ENCODE measurements at regions not wholly inside any gene's neighbourhood (a gene's known extent, or its start where the extent isn't known, plus 50 kb on each side); places are given as distances from the start of the nearest gene placed in this dataset.

DNA sequence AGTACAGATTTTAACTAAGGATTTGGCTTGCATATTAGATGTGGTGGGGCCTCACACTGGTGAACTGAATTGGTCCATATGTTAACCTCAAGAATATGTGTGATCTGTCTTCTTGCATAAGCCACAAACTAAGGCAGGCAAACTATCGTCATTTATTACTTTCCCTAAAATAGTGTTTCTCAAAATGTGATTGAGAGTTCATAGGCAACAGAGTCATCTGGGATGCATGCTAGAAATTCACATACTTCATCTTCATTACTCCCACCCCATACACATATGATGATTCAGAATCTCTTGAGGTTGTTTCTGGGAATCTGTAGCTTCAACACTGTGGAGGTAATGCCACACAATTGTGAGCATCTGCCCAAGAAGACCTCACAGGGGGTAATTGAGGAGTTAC lies 822.8 kb upstream of the CDH2 start:
- TF ChIP-seq, protein P1, sequence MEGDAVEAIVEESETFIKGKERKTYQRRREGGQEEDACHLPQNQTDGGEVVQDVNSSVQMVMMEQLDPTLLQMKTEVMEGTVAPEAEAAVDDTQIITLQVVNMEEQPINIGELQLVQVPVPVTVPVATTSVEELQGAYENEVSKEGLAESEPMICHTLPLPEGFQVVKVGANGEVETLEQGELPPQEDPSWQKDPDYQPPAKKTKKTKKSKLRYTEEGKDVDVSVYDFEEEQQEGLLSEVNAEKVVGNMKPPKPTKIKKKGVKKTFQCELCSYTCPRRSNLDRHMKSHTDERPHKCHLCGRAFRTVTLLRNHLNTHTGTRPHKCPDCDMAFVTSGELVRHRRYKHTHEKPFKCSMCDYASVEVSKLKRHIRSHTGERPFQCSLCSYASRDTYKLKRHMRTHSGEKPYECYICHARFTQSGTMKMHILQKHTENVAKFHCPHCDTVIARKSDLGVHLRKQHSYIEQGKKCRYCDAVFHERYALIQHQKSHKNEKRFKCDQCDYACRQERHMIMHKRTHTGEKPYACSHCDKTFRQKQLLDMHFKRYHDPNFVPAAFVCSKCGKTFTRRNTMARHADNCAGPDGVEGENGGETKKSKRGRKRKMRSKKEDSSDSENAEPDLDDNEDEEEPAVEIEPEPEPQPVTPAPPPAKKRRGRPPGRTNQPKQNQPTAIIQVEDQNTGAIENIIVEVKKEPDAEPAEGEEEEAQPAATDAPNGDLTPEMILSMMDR (IDR thresholded peaks at IDR 0.05) = no peak
- TF ChIP-seq POLR2AphosphoS5 (IDR thresholded peaks at IDR 0.05; ENCODE audit: low read depth, low read length) = no peak
- TF ChIP-seq SIN3A (IDR thresholded peaks at IDR 0.05; ENCODE audit: borderline replicate concordance, insufficient read depth, low read depth, low read length) = no peak
- TF ChIP-seq, protein P2, sequence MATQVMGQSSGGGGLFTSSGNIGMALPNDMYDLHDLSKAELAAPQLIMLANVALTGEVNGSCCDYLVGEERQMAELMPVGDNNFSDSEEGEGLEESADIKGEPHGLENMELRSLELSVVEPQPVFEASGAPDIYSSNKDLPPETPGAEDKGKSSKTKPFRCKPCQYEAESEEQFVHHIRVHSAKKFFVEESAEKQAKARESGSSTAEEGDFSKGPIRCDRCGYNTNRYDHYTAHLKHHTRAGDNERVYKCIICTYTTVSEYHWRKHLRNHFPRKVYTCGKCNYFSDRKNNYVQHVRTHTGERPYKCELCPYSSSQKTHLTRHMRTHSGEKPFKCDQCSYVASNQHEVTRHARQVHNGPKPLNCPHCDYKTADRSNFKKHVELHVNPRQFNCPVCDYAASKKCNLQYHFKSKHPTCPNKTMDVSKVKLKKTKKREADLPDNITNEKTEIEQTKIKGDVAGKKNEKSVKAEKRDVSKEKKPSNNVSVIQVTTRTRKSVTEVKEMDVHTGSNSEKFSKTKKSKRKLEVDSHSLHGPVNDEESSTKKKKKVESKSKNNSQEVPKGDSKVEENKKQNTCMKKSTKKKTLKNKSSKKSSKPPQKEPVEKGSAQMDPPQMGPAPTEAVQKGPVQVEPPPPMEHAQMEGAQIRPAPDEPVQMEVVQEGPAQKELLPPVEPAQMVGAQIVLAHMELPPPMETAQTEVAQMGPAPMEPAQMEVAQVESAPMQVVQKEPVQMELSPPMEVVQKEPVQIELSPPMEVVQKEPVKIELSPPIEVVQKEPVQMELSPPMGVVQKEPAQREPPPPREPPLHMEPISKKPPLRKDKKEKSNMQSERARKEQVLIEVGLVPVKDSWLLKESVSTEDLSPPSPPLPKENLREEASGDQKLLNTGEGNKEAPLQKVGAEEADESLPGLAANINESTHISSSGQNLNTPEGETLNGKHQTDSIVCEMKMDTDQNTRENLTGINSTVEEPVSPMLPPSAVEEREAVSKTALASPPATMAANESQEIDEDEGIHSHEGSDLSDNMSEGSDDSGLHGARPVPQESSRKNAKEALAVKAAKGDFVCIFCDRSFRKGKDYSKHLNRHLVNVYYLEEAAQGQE (IDR thresholded peaks at IDR 0.05; ENCODE audit: insufficient read depth in 1 of 2, low read depth in 2 of 2, low read length in 1 of 2) = no peak

Data from Panc1 (cell line).